IMR-90 (cell line): ENCODE measurements at regions not wholly inside any gene's neighbourhood (a gene's known extent, or its start where the extent isn't known, plus 50 kb on each side); places are given as distances from the start of the nearest gene placed in this dataset.

Experiments
- ATAC-seq: fragments of 200-7000 bp; cut with Tn5 transposase; 2 replicates; pipeline ENCODE4 v1.9.1; 2020; ENCODE audit warnings: low read depth, mild to moderate bottlenecking, moderate library complexity
- BruUV-seq: library from RNA; stranded (reverse); fragments of 400-500 nt; replicated peaks from 2 replicates; lab custom pipeline; 2021; lab: Mats Ljungman, UMichigan
- CTCF ChIA-PET: fragments of 300-600 bp; formaldehyde crosslinking; extraction: SDS; loops from one replicate; lab custom pipeline; 2021; ENCODE audit warnings: antibody characterized with exemption; lab: Yijun Ruan, JAX
- POLR2A ChIA-PET: fragments of 300-600 bp; sonication (Branson Sonifier 250); formaldehyde crosslinking; loops from one replicate; lab custom pipeline; 2022; ENCODE audit warnings: antibody characterized with exemption; ENCODE audit not compliant: unreplicated experiment; lab: Charles Lee
- DNase-seq: peaks from one replicate; pipeline ENCODE4 v3.0.0; 2013
- H2AFZ ChIP-seq: replicated peaks from 2 replicates; pipeline ENCODE3; 2013; ENCODE audit warnings: low read length, mild to moderate bottlenecking; ENCODE audit not compliant: poor library complexity
- H2AK5ac ChIP-seq: 2 replicates; pipeline ENCODE4 v1.6.1; 2013; ENCODE audit warnings: low read depth, low read length, inconsistent platforms
- H2AK9ac ChIP-seq: replicated peaks from 2 replicates; pipeline ENCODE3; 2013; ENCODE audit warnings: mild to moderate bottlenecking, low read depth, low read length, moderate library complexity; ENCODE audit not compliant: poor library complexity
- H2BK120ac ChIP-seq: 2 replicates; pipeline ENCODE4 v1.6.1; 2013; ENCODE audit warnings: low read depth, low read length, inconsistent platforms
- H2BK15ac ChIP-seq: 3 replicates; pipeline ENCODE4 v1.6.1; 2013; ENCODE audit warnings: low read depth, low read length, inconsistent platforms
- H2BK20ac ChIP-seq: 2 replicates; pipeline ENCODE4 v1.6.1; 2013; ENCODE audit warnings: low read depth, mild to moderate bottlenecking, inconsistent platforms, low read length, moderate library complexity
- H2BK5ac ChIP-seq: 2 replicates; pipeline ENCODE4 v1.6.1; 2013; ENCODE audit warnings: mild to moderate bottlenecking, low read depth, low read length, inconsistent platforms; ENCODE audit not compliant: poor library complexity, severe bottlenecking
- H3K14ac ChIP-seq: replicated peaks from 2 replicates; pipeline ENCODE4 v1.6.1; 2013; ENCODE audit warnings: low read depth, low read length, inconsistent platforms
- H3K18ac ChIP-seq: 2 replicates; pipeline ENCODE4 v1.6.1; 2013; ENCODE audit warnings: low read depth, low read length, control low read depth
- H3K23ac ChIP-seq: 2 replicates; pipeline ENCODE4 v1.6.1; 2013; ENCODE audit warnings: low read depth, low read length, inconsistent platforms
- H3K27ac ChIP-seq: 2 replicates; pipeline ENCODE4 v1.5.1; 2013; ENCODE audit warnings: mild to moderate bottlenecking, control low read depth, low read length; ENCODE audit not compliant: insufficient read depth
- H3K27me3 ChIP-seq: 2 replicates; pipeline ENCODE4 v1.6.1; 2013; ENCODE audit warnings: low read length; ENCODE audit not compliant: control insufficient read depth, insufficient read depth
- H3K36me3 ChIP-seq: 2 replicates; pipeline ENCODE4 v1.6.1; 2013; ENCODE audit warnings: low read length, mixed read lengths; ENCODE audit not compliant: control insufficient read depth, insufficient read depth
- H3K4ac ChIP-seq: 2 replicates; pipeline ENCODE4 v1.6.1; 2013; ENCODE audit warnings: low read depth, low read length, inconsistent platforms
- H3K4me1 ChIP-seq: 2 replicates; pipeline ENCODE4 v1.6.1; 2013; ENCODE audit warnings: low read length, mixed read lengths; ENCODE audit not compliant: control insufficient read depth, insufficient read depth
- H3K4me2 ChIP-seq: 2 replicates; pipeline ENCODE4 v1.6.1; 2013; ENCODE audit warnings: low read depth, mild to moderate bottlenecking, control low read depth, low read length, moderate library complexity
- H3K4me3 ChIP-seq: 2 replicates; pipeline ENCODE4 v1.5.1; 2013; ENCODE audit warnings: low read depth, mild to moderate bottlenecking, control low read depth, low read length, moderate library complexity; ENCODE audit not compliant: insufficient read depth
- H3K56ac ChIP-seq: 2 replicates; pipeline ENCODE4 v1.6.1; 2013; ENCODE audit warnings: low read length, inconsistent platforms; ENCODE audit not compliant: insufficient read depth; ENCODE audit errors: extremely low read depth
- H3K79me1 ChIP-seq, 2 experiments: 2 replicates each; pipeline ENCODE4 v1.6.1; 2013; ENCODE audit warnings: low read length in 2 of 2, inconsistent platforms in 1 of 2, low read depth in 1 of 2
- H3K9ac ChIP-seq: 2 replicates; pipeline ENCODE4 v1.6.1; 2013; ENCODE audit warnings: low read depth, low read length, control low read depth
- H3K9me1 ChIP-seq: 2 replicates; pipeline ENCODE4 v1.6.1; 2013; ENCODE audit warnings: low read length, inconsistent platforms; ENCODE audit not compliant: insufficient read depth
- H3K9me3 ChIP-seq: 2 replicates; pipeline ENCODE4 v1.6.1; 2013; ENCODE audit warnings: low read length; ENCODE audit not compliant: control insufficient read depth, insufficient read depth
- H4K20me1 ChIP-seq: 2 replicates; pipeline ENCODE4 v1.6.1; 2013; ENCODE audit warnings: low read length, inconsistent platforms; ENCODE audit not compliant: insufficient read depth
- H4K5ac ChIP-seq: 2 replicates; pipeline ENCODE4 v1.6.1; 2013; ENCODE audit warnings: mild to moderate bottlenecking, low read depth, low read length, control low read depth
- H4K8ac ChIP-seq, 2 experiments: 2 replicates each; pipeline ENCODE4 v1.6.1; 2013; ENCODE audit warnings: low read depth in 2 of 2, low read length in 2 of 2, control low read depth in 1 of 2, inconsistent platforms in 1 of 2
- H4K91ac ChIP-seq: 2 replicates; pipeline ENCODE4 v1.6.1; 2013; ENCODE audit warnings: low read depth, low read length, inconsistent platforms; ENCODE audit not compliant: insufficient read depth
- BHLHE40 ChIP-seq: fragments of 150-350 bp; IDR thresholded peaks from 2 replicates; pipeline ENCODE4 v1.6.1; 2016; ENCODE audit warnings: mild to moderate bottlenecking, low read depth, low read length
- CEBPB ChIP-seq: IDR thresholded peaks from 2 replicates; pipeline ENCODE4 v1.6.1; 2012; ENCODE audit warnings: low read depth, low read length, improper control_type of control experiment
- CHD1 ChIP-seq: IDR thresholded peaks from 2 replicates; pipeline ENCODE4 v1.6.1; 2012; ENCODE audit warnings: low read depth, low read length, improper control_type of control experiment
- FOS ChIP-seq: fragments of 150-350 bp; IDR thresholded peaks from 2 replicates; pipeline ENCODE4 v1.6.1; 2016; ENCODE audit warnings: low read depth, low read length
- MAFK ChIP-seq: IDR thresholded peaks from 2 replicates; pipeline ENCODE4 v1.6.1; 2012; ENCODE audit warnings: low read depth, low read length, improper control_type of control experiment
- MAZ ChIP-seq: IDR thresholded peaks from 2 replicates; pipeline ENCODE4 v1.6.1; 2012; ENCODE audit warnings: low read depth, mild to moderate bottlenecking, low read length, improper control_type of control experiment, moderate library complexity, borderline replicate concordance
- MXI1 ChIP-seq: IDR thresholded peaks from 2 replicates; pipeline ENCODE4 v1.6.1; 2012; ENCODE audit warnings: low read depth, mild to moderate bottlenecking, low read length, moderate library complexity, borderline replicate concordance
- NFE2L2 ChIP-seq: fragments of 150-350 bp; IDR thresholded peaks from 2 replicates; pipeline ENCODE4 v1.6.1; 2016; ENCODE audit warnings: low read depth, mild to moderate bottlenecking, low read length
- POLR2A ChIP-seq: IDR thresholded peaks from 2 replicates; pipeline ENCODE4 v1.6.1; 2012; ENCODE audit warnings: mild to moderate bottlenecking, low read depth, low read length
- RAD21 ChIP-seq: IDR thresholded peaks from 2 replicates; pipeline ENCODE4 v1.6.1; 2012; ENCODE audit warnings: low read length, improper control_type of control experiment
- SMC3 ChIP-seq: fragments of 150-350 bp; IDR thresholded peaks from 2 replicates; pipeline ENCODE4 v1.6.1; 2016; ENCODE audit warnings: low read depth, mild to moderate bottlenecking, antibody characterized with exemption, low read length, moderate library complexity
- WGBS, 2 experiments: methylation state at CpG; one replicate each; pipeline versions ENCODE4 v1.1.5 to v1.1.7; 2013; ENCODE audit warnings: missing lambda C conversion rate in 2 of 2; ENCODE audit not compliant: insufficient read length in 1 of 2; ENCODE audit errors: extremely low coverage in 2 of 2; 5-methylcytosine and 5-hydroxymethylcytosine counted together
- dilution Hi-C: fragments of 300-500 bp; cut with HindIII; formaldehyde crosslinking; loops from one replicate; pipeline ENCODE4 v1.14.3; 2018; ENCODE audit warnings: low sequenced_read_pairs; ENCODE audit not compliant: unreplicated experiment
- in situ Hi-C: fragments of 300-500 bp; cut with MboI; formaldehyde crosslinking; loops from 3 replicates; pipeline ENCODE4 v1.14.3; 2019; ENCODE audit warnings: low sequenced_read_pairs, inconsistent platforms, mixed read lengths
- intact Hi-C: fragments of 100-400 bp; cut with micrococcal nuclease; formaldehyde crosslinking; loops from 2 replicates; pipeline ENCODE4 v1.10.0; 2022
- TF ChIP-seq, protein P1 (sequence below): conservative IDR thresholded peaks from 2 replicates; pipeline ENCODE4 v1.5.1; 2012; ENCODE audit warnings: mild to moderate bottlenecking, low read depth, low read length, improper control_type of control experiment
- TF ChIP-seq, protein P2 (sequence below): fragments of 150-350 bp; IDR thresholded peaks from 2 replicates; pipeline ENCODE4 v1.6.1; 2017; ENCODE audit warnings: mild to moderate bottlenecking, antibody characterized with exemption, low read length, low read depth
- TF ChIP-seq, protein P3 (sequence below): fragments of 150-350 bp; IDR thresholded peaks from 2 replicates; pipeline ENCODE4 v1.6.1; 2016; ENCODE audit warnings: low read depth, mild to moderate bottlenecking, low read length, moderate library complexity, borderline replicate concordance

DNA sequence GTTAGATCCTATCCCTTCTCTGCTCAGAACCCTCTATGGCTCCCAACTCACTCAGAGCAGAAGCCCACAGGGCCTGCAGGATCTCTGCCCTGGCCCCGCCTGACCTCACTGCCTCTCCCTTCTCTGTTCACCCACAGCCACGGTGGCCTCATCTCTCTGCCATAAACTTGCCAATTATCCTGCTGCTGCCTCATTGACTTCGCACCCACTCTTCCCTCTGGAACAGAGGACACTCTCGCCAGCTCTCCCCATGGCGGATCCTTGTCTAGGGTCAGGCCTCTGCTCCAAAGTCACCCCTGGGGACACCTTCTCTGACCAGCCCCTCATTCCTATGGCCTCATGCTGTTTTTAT, 86.4 kb downstream of the CEBPB start:
- CTCF ChIA-PET: interaction anchor here (0.7 kb wide), 1 partner anchor 23 kb away, joined by 3 read pairs; no protein-coding TSS in a partner anchor
- in situ Hi-C loops: no loop called here
- no peaks in the 10 kb centered on the region for H4K20me1 ChIP-seq
- peak overlapping the region; percentile 22; the same call in 1 of the 3 replicates for H2BK15ac ChIP-seq
- no peak overlapping the region; the same call in 1 of the 2 replicates for H2BK20ac ChIP-seq
- H3K23ac ChIP-seq: no peak overlapping the region
- intact Hi-C loops: no loop called here
- H3K36me3 ChIP-seq: no peaks in the 10 kb centered on the region
- H2AK9ac ChIP-seq: no peak overlapping the region
- no peak overlapping the region for H3K4me3 ChIP-seq
- no peak overlapping the region for H3K27ac ChIP-seq
- H2AK5ac ChIP-seq: 0 out of 2 replicates have a peak overlapping the region, but pooled peaks have one; percentile 45
- no peak overlapping the region for H3K9ac ChIP-seq
- 93% methylated on average over 5 of the region's 5 CpGs; no CpG with 5 or more reads in 1 of the 2 experiments for WGBS, 2 experiments
- H3K56ac ChIP-seq: no peak overlapping the region
- no peak overlapping the region for H4K5ac ChIP-seq
- peaks cover 6% of the 10 kb centered on the region; the same call in 1 of the 2 replicates for H3K9me1 ChIP-seq
- H2BK5ac ChIP-seq: no peak overlapping the region
- dilution Hi-C loops: no loop called here
- H3K4ac ChIP-seq: no peak overlapping the region
- no peak for ATAC-seq
- no peak overlapping the region for H4K8ac ChIP-seq
- no peak overlapping the region for H3K4me2 ChIP-seq
- BruUV-seq: no TSS peak
- POLR2A ChIA-PET: no interaction called here
- no peak overlapping the region for H3K18ac ChIP-seq
- H2AFZ ChIP-seq: no peak overlapping the region
- H4K91ac ChIP-seq: no peak overlapping the region
- no peaks in the 10 kb centered on the region; the same call in 1 of the 2 replicates for H3K4me1 ChIP-seq
- peak overlapping the region; percentile 78 for H2BK120ac ChIP-seq
- no peaks in the 10 kb centered on the region for H3K79me1 ChIP-seq
- H3K27me3 ChIP-seq: no peaks in the 10 kb centered on the region
- no peak overlapping the region for H3K14ac ChIP-seq
- H3K9me3 ChIP-seq: no peaks in the 10 kb centered on the region
- DNase-seq: no peak
- TF ChIP-seq, protein P1, sequence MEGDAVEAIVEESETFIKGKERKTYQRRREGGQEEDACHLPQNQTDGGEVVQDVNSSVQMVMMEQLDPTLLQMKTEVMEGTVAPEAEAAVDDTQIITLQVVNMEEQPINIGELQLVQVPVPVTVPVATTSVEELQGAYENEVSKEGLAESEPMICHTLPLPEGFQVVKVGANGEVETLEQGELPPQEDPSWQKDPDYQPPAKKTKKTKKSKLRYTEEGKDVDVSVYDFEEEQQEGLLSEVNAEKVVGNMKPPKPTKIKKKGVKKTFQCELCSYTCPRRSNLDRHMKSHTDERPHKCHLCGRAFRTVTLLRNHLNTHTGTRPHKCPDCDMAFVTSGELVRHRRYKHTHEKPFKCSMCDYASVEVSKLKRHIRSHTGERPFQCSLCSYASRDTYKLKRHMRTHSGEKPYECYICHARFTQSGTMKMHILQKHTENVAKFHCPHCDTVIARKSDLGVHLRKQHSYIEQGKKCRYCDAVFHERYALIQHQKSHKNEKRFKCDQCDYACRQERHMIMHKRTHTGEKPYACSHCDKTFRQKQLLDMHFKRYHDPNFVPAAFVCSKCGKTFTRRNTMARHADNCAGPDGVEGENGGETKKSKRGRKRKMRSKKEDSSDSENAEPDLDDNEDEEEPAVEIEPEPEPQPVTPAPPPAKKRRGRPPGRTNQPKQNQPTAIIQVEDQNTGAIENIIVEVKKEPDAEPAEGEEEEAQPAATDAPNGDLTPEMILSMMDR: no peak
- no peak for TF ChIP-seq NFE2L2
- TF ChIP-seq CEBPB: no peak
- no peak for TF ChIP-seq BHLHE40
- TF ChIP-seq MAFK: no peak
- TF ChIP-seq FOS: no peak
- no peak for TF ChIP-seq SMC3
- TF ChIP-seq RAD21: no peak
- TF ChIP-seq, protein P2, sequence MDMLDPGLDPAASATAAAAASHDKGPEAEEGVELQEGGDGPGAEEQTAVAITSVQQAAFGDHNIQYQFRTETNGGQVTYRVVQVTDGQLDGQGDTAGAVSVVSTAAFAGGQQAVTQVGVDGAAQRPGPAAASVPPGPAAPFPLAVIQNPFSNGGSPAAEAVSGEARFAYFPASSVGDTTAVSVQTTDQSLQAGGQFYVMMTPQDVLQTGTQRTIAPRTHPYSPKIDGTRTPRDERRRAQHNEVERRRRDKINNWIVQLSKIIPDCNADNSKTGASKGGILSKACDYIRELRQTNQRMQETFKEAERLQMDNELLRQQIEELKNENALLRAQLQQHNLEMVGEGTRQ: no peak
- TF ChIP-seq MXI1: no peak
- TF ChIP-seq, protein P3, sequence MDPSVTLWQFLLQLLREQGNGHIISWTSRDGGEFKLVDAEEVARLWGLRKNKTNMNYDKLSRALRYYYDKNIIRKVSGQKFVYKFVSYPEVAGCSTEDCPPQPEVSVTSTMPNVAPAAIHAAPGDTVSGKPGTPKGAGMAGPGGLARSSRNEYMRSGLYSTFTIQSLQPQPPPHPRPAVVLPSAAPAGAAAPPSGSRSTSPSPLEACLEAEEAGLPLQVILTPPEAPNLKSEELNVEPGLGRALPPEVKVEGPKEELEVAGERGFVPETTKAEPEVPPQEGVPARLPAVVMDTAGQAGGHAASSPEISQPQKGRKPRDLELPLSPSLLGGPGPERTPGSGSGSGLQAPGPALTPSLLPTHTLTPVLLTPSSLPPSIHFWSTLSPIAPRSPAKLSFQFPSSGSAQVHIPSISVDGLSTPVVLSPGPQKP: no peak
- no peak for TF ChIP-seq POLR2A
- no peak for TF ChIP-seq MAZ
- TF ChIP-seq CHD1: no peak
